ENCODE measurements at regions not wholly inside any gene's neighbourhood (a gene's known extent, or its start where the extent isn't known, plus 50 kb on each side); places are given as distances from the start of the nearest gene placed in this dataset.

GRCh38 chr10:28997734-28998133 is 291.1 kb upstream of the LYZL1 start:
- no peak for TF ChIP-seq CTCF (IDR thresholded peaks at IDR 0.05)
- TF ChIP-seq POLR2A (IDR thresholded peaks at IDR 0.05), result no peak
- TF ChIP-seq EP300 (IDR thresholded peaks at IDR 0.05), result no peak
- no peak for TF ChIP-seq POLR2AphosphoS5 (IDR thresholded peaks at IDR 0.05)

Measured in stomach (tissue), 4 donors.